Suppressor macrophage (primary cell): ENCODE measurements at regions not wholly inside any gene's neighbourhood (a gene's known extent, or its start where the extent isn't known, plus 50 kb on each side); places are given as distances from the start of the nearest gene placed in this dataset.

ENCODE experiments used
- DNase-seq, 4 experiments: peaks; one replicate each; pipeline ENCODE4 v3.0.0-alpha.2; 2020 to 2022

DNA sequence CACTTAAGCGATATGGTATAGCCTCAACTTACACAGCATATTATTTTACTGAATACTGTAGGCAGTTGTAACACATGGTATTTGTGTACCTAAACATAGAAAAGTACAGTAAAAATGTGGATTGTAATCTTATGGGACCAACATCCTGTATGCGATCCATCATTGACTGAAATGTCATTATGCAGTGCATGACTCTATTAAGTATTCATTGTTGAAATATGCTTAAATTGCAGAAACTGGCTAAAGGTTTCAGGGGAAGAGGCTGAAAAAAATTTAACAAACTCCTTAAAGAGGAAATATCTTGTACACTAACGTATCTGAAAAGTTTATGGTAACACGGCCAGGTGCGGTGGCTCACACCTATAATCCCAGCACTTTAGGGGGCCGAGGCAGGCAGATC, 214.1 kb upstream of the PARD3B start:
- no peak for DNase-seq

DNA sequence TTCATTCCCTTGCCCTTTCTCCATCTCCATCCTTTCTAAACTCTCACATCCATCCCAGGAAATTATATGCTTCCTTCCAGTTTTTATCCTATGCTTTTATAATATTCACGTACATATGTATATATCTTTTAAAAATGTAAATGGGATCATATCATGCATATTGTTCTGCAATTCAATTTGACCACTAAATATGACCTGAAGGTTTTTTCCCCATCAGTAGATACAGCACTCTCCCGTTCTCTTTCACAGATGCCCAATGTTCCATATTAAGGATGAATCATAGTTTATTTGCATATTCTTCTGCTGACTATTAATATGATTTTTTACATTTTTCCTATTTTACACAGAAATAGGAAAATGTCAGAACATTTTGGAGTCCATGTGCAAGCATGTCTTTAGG, 213.3 kb upstream of the PARD3B start:
- no peak for DNase-seq

DNA sequence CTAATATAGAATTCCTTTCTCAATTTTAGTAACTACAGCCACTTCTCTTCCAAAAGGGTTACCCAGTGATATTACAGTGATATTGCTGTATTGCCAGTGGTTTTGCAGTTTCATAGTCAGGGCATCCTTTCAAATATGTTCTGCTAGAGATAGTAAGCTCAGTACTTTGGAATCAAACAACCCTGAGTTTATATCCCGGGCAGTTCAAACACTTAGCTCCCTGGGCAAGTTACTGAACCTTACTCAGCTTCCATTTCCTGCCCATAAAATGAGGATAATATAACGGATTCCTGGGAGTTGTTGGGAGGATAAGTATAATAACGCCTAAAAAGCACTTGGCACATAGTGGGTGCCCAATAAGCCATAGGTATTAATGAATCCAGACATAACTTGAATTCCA, 212.6 kb upstream of the PARD3B start:
- DNase-seq = no peak

DNA sequence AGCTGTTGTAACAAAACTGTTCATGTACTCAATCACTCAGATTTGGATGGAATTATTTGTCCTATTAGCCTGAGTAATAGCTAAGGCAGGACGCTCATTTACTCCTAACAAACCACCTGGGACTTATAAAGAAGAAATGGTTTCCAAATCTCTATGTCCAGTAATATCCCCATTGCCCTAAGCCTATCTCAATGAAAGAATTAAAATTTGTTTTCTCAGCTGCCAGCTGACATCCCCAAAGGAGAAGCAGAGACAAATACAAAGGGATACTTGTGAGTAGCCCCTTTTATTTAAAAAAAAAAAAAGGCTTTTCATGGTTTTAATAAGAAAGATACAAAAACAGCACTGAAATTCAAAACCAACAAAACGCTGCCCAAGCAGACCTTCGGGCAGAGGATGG, 211.4 kb upstream of the PARD3B start:
- DNase-seq = no peak

DNA sequence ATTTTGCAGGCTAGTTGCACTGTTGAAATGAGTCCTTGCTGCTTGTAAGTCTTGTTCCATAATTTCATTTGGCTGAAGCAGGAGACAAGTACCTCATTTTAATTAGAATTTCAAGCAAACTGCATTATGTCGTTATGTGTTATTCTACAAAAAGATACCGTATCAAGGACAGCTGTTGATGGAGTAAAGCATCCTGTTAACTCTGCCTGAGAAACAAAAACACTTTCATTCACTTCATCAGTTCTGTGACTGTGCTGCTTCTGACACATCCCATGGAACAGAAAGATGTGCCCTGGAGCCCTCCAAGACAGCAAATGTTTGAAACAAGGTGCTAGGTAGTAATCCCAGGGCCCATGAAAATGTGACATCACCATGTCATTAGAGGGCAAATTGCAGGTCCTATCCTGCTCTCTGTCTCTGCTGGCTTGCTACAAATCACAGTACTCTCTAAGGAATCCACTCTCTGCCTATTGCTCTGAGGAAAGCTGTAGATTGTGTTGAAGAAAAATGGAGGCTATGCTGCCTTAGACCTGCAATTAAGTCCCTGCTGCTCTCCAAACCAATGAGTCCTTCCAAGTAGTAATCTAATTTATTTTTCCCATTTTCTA, 209.7 kb upstream of the PARD3B start:
- DNase-seq = no peak

DNA sequence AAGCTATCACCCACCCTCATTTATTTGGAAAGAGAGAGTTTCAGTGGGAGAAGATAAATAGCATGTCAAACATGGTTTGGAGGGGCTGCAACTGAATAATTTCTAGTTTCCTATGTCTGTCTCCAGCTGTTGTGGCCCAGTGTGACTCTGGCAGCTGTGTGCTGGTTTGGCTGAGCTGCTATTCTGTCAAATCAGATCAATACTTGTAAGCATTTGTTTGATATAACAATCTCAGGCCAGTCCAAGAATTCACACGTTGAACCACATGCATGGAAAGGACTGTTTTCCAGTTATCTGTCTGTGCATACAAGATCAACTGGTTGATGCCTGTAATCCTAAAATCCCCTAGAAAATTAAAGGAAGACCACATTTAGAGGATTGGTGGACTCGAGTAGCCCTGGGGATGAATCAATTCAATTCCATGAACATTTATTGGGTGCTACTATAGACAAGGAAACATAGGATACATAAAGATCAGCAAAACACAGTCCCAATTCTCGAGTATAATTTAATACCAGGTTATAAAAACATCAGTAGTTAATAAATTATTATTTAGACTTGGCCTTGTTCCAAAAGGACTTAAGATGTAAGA, 209.0 kb upstream of the PARD3B start:
- DNase-seq = no peak

DNA sequence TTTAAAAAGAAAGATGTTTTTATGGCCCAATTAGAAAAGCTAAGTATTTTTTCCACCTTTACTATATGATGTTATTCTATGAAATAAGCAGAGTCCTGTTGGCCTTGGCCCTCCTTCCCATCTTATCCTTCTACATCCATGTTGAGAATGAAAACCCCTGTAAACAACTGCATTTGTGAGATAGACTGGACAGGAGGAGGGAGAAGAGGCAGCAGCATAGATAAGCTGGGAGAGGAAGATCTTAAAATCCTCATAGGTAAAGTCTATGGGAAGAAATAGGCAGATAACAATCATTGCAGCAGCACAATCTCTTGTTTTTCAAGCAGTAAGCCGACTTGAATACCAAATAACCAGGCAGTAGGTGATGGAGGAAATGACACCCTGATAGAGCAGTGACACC, 207.6 kb upstream of the PARD3B start:
- DNase-seq = no peak

DNA sequence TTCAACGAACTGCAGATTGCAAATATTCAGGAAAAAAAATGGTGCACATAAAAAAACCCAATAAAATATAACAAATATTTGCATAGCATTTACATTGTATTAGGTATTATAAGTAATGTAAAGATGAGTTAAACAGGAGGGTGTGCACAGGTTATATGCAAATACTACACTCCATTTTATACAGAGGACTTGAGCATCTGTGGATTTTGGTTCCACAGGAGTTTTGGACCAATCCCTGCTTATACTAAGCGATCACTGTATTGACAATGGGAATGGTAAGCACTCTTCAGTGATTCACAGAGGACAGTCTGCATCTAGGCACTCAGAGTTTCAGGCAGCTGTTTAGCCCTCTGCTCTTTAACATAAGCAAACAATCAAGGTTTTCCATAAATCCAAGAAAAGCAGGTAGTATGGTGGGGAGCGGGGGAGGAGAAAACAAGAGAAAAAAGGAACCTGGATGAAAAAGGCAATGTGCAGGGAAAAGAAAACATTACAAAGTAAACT, 206.0 kb upstream of the PARD3B start:
- no peak for DNase-seq

DNA sequence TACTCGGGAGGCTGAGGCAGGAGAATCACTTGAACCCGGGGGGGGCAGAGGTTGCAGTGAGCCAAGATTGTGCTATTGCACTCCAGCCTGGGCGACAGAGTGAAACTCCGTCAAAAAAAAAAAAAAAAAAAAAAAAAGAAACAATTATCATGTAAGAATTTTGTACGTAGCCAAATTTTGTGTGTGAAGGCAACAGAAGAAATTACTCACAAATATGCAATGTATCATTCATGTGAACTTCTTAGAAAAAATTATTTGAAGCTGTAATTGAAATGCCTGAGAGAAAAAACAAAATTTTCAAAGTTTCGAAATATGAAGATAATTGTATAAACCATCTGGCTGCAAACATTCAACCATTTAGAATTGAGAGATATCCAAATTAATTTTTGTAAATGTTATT, 204.8 kb upstream of the PARD3B start:
- DNase-seq = no peak

DNA sequence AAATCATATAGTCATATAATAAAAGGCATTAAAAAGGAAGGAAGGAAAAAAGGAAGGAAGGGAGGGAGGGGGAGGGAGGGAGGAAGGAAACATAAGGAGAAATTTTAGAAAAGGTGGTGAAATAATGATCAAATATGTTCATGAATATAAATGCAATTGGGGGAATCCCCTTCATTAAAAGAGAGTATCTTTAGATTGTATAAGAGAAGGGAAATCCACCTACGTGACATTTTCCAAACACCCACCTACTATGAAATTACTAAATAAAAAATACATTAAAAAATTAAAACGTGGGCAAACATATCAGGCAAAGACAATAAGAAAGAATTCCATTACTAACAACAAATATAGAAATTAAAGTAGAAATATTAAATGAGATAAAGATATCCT, 203.4 kb upstream of the PARD3B start:
- no peak for DNase-seq

DNA sequence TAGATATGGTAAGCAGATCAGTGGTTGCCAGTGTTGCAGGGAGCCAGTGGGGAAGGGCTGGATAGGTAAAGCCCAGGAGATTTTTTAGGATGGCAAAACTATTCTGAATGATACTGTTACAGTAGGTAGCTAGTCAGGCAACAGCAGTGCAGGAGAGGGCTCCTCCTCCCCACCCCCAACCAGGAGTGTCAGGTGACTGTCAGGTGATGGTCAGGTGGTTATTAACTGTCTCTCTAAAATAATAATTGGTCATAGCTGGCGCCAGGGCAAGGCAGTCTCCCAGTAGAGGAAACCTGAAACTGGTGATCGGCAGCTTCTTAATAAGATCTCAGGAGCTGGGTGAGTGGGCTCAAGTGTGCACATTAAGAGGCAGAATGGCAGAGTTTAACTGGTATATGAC, 201.6 kb upstream of the PARD3B start:
- no peak for DNase-seq

DNA sequence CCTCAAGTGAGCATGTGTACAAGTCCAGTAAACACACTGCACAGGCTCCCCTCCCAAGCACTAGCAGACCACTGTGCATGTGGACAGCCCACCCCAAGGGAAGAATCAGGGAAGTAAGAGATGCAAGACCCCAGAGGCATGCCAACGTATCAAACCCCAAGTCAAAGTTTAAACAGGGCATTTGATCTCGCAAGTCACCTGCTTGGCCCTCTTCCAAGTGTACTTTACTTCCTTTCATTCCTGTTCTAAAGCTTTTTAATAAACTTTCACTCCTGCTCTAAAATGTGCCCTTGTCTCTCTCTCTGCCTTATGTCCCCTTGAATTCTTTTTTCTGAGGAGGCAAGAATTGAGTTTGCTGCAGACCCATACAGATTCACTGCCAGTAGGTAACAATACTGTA, 201.2 kb upstream of the PARD3B start:
- DNase-seq = no peak

DNA sequence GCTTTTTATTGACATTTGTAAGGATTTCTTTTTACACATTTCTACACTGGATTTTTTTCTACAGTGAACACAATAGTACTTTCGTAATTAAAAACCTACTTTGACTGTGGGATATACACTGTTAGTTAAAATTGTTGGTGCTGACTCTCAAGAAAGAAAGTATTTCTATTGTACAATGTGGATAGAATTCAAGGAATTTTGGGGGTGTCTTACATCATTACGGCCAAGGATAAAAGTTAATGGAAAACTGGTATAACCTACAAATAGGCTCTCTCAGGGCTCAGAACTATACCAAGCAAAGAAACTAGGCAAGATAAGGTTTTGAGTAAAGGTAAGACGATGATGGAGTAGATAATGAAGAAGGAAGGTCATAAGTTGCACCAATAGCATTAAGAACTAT, 198.4 kb upstream of the PARD3B start:
- DNase-seq = no peak

DNA sequence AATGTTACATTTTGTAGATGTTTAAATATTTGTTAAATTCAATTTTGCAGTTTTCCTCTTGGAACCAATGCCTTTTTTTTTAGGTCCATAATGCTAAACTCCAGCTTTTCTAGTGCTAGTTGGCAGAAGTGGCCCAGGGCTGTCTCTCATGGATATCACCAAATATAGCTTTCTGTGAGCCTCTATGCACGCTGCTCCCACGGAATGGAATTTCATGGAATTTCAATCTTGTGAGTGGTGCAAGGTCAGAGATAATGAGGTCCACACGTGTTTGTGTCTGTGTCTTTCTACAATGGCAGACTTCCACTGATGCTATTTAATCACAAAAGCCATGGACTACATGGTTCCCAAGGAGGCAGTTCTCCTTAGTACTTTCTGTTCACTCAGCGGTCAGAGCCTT, 191.5 kb upstream of the PARD3B start:
- no peak for DNase-seq

DNA sequence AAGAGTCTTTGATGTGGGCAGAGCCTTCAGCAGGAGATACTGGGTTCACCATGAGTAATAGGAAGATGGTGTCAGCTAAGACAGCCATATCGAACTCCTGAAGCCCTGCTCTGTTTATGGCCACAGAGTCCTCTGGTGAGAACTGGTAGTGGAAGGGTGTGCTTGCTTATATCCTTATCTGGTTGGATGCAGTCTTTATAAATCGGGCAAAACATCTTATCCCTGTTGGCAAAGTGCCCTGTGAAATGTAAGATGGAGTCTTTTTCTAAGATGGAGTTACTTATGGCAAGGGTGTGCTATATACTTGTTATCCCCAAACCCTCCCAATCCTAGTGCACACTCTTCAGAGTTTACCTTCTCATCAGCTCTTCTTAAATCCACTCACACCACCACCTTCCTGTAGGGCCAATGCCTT, 190.8 kb upstream of the PARD3B start:
- no peak for DNase-seq

DNA sequence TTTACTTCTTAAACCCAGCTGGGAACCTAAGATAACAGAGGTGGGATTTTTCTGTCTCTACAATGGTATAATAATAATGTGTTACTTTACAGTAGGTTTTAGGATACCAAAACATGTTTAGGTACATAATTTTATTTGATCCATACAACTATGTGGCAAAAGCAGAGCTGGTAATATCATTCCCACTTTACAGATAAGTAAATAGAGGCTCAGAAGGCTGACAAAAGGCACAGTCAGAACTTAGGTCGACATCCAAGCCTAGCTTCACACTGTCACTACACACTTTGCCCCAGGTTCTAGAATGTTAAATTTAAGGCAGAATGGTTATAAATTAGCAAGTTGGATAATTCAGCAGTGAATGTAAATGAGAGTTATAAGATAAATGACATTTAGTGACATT, 189.6 kb upstream of the PARD3B start:
- DNase-seq = no peak

DNA sequence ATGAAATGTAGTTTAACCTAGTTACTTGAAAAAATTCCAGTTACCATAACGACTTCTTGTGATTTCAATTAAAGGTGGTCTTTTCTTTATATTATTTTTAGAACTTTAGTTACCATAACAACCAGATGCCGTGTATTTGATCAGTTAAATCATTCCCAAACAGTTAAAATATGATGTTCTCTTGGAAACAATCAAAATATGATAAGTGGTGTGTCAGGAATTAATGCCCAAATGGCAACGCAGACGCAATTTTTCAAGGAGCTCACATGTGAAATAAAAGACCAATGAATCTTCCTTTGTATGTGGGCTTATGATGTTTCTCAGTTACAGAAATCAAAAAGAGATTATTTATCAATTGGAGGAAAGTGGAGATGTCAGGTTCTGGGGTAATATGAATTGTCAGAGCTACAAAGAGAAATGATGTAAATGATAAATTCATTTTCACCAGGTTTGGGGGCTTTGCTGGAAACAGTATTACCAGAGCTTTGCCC, 189.1 kb upstream of the PARD3B start:
- no peak for DNase-seq

DNA sequence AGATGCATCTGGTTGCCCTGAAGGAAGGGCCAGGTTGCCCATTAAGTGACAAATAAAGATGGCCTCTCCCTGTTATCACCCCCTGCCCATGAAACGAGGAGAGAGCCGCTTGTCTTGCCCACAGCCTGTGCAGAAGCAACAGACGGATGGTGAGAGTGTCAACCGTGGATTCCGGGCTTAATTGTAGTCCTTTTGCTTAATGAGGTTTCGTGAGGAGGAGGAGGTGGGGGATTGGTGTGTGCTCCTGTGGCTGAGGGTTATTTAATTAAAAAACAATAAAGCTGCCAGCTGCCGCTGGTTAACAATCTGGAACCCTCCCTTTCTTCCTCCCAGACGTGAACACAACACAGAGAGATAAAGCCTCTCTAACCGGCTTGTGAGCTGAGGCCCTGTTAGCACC, 188.0 kb upstream of the PARD3B start:
- no peak for DNase-seq

DNA sequence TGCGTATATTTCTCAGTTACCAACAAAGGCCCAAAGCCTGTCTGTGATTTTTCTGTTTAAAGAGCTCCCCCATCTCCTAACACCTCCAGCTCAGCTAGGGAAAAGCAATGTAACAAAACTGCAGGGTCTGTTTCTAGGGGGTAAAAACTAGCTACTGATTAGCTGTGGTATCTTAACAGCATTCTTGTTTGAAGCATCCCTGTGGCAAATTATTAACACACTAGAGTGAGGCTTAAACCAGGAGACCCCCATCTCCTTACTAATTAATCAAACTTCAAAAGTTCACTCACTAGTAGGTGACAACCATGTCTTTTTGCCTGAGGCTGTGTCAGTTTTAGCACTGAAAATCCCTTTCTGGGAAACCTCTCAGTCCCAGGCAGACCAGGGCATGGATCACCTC, 186.2 kb upstream of the PARD3B start:
- DNase-seq = no peak

DNA sequence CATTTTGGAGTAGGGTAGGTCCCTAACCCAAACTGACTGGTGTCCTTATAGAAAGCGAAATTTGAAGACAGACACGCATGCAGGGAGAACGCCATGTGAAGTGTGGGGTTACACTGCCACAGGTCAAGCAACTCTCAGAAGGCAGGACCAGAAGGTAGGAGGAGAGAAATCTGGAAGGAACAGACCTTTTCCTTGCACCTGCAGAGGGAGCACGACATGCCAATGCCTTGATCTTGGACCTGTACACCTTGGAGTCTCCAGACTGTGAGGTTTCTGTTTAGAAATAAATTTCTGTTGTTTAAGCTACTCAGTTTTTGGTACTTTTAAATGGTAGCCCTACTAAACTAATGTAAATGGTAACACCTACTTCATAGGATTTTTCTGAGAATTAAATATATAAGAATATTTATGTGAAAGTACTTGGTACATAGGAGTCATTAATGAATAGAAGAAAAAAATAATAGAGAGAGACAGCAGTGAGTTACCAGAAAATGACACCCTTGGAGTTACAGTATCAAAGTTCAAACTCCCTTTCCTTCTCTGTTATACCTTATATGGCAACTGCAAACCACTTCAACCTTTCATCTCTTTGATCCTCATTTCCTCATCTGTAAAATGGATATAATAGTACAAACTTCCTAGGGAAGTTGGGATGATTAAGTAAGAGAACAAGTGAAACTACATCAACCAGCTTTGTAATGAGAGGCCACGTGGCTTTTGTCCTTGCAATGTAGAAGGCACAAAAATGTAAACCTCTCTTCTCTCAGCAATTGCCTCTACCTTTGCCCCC, 184.9 kb upstream of the PARD3B start:
- DNase-seq = peak in 3 of 4 experiments; percentile 4 to 30 (median 26)

DNA sequence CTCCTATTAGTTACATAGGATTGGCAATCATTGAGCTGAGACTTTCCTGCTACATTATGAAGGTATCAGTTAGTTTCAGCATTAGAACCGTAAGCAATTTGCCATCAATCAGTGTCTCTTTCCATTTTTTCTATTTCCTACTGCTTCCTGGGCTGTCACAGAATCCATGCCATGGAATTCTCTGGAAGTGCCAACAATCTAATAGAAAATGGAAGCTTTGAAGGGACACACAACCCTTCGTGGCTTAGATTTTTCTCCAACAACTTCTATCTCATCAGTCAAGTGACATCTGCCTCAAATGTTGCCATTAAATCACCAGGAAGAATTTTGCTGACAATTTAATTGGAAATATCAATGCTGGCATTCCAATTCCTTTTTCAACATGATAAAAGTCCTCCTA, 183.5 kb upstream of the PARD3B start:
- DNase-seq = no peak

DNA sequence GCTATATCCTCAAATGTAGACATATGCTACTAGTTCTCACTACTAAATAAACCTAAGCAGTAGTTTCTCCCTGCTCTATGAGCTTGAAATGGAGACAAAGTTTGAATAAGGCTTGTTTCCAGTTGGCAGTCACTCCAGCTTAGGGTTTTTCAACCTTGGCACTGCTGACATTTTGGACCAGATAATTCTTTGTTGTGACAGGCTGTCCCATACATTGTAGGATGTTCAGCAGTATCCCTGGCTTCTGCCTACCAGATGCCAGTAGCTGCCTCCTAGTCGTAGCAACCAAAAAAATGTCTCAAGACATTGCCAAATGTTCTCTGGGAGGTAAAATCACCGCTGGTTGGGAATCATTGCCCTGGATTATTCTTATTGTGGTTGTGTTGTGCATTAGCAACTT, 182.7 kb upstream of the PARD3B start:
- no peak for DNase-seq

DNA sequence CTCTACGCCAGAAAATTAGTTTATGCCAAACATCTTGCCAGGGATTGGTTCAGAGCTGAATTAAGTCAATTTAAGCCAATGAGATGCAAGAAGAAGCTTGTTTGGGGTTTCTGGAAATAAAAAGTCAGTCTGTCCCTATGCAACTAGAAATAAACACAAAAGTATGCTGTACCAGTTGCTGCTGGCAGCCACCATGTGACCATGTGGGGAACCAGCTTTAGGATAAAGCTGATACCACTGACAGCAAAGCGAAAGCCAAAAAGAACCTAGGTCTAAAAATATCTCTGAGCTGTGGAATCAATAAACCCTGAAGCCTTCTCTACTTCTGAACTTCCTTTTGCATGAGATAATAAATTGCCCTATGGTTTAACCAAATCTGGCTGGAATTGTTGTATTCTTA, 181.8 kb upstream of the PARD3B start:
- DNase-seq = no peak
